GM19328 (cell line): ENCODE measurements at regions not wholly inside any gene's neighbourhood (a gene's known extent, or its start where the extent isn't known, plus 50 kb on each side); places are given as distances from the start of the nearest gene placed in this dataset.
"Not testable (repeated sequence)": the region's sequence is repeated elsewhere in the genome, so short reads cannot be mapped to it uniquely, and the experiment has no call there.

ENCODE experiments used
- ATAC-seq: cut with Tn5 transposase; IDR thresholded peaks from one replicate; pipeline ENCODE4 v1.9.1; 2021; ENCODE audit warnings: mild to moderate bottlenecking, moderate library complexity; ENCODE audit not compliant: unreplicated experiment

DNA sequence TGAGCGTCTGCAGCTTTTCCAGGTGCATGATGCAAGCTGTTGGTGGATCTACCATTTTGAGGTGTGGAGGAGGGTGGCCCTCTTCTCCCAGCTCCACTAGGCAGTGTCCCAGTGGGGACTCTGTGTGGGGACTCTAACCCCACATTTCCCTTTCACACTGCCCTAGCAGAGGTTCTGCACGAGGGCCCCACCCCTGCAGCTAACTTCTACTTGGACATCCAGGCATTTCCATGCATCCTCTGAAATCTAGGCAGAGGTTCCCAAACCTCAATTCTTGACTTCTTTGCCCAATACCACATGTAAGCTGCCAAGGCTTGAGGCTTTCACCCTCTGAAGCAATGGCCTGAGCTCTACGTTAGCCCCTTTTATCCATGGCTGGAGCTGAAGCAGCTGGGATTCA, 61.4 kb upstream of the HGFAC start:
- not testable (repeated sequence) for ATAC-seq

DNA sequence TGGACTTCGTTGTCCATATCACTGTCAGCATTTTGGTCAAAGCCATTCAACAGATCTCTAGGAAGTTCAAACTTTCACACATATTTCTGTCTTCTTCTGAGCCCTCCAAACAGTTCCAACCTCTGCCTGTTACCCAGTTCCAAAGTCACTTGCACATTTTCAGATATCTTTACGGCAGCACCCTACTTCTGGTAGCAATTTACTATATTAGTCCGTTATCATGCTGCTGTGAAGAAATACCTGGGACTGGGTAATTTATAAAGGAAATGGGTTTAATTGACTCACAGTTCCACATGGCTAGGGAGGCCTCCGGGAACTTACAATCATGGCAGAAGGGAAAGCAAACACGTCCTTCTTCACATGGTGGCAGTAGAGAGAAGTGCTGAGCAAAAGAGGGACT, 60.6 kb upstream of the HGFAC start:
- ATAC-seq = not testable (repeated sequence)

DNA sequence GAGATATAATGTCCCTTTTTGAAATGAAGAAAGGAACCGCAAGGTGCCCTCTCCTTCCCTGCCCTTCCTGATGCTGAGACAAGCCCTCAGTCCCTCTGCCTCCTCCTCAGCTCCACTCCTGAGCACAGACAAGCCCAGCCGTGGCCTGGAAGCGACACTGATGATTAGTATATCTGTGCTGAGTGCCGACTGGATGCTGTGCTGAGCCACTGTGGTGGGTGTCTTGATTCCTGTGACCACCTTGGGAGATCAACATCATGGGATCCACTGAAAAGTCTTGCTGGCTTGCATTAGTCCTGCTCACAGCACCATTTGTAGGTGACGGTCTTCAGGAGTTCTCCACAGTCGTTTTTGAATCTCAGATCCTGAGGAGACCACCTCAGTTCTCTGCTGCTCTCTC, 59.5 kb upstream of the HGFAC start:
- ATAC-seq = no peak

DNA sequence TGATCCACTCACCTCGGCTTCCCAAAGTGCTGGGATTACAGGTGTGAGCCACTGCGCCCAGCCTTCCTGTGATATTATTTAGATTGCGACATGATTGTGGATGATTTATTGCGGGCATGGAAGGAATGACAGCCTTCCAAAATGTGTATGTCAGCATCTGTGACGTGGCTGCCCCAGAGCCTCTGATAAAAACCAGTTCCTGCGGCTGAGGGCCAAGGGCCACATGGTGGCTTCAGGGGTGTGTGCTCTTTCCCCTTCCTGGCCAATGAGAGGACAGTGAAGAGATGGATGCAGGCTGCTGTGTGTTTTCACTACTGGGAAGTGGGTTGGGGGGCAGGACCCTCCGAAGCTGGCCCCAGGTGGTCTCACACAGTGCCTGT, 57.4 kb upstream of the HGFAC start:
- no peak for ATAC-seq

DNA sequence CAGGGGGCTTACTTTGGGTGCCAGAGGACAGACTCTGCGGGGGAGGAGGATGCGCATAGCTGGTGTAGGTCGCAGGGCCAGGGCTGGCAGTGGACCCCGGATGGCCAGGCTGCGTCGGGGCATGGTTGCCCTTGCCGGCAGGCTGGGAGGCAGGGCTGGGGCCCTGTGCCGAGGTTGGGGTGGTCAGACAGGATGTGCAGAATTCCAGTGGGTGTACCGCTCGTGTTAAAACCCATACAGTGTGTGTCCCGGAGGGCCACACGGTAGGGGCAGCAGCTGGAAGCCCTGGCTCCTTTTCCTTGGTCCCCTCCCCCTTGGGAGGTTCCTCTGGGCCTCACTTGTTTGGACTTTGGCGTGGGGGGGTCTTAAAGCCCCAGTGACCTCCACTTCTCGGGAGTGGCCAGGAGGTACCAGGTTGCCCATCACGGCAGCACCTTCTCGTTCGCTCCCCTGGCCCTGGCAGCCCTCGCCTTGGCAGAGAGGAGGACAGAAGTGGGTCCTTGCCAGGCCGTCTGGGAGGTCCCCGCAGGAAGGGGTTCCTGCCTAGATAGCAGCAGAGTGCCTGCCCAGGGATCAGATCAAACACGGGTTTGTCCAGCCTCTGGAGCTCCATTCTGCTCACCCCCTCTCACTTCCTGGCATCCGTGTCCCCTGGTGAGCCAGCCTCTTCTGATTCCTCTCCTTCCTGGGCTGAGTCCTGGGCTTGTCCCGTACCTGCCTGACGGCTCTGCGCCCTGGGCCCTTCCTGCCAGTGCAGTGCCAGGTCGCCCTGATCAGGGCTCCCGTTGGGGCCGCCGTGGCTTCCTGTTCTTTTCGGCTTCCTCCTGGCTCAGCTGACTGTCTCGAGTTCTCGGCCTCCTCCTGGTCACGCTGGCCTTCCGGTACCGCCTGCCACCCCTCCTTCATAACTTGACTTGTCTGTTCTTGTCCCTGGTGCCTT, 56.7 kb upstream of the HGFAC start:
- no peak for ATAC-seq

DNA sequence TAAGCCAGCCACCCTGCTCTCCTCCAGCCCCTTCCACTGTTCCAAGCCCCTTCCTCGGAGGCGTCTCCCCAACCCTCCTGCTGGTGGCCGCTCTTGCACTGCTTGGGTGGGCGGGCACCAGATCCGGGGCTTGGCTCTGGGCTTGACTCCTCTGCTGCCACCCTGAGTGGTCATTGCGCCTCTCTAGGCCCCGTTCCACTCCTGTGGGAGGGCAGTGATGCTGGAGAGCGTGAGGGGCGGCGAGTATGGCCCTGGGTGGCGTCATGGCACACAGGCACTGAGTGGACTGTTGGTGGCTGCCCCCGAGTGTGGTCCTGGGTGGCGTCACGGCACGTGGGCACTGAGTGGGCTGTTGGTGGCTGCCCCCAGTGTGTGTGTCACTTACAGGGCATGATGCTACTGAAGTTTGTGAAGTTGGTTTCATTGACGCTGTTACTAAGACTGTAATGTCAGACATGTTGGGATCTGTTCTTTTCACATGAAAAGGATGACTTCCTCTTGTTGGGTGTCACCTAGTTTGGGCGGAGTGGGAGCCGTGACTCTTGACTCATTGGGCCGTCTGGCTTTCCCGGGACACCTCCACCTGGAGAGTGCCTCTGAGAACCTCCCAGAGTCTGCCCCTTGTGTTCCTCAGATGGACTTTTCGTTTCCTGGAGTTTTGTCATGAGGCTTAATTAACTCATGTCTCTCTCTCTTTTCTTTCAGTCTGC, 55.9 kb upstream of the HGFAC start:
- no peak for ATAC-seq

DNA sequence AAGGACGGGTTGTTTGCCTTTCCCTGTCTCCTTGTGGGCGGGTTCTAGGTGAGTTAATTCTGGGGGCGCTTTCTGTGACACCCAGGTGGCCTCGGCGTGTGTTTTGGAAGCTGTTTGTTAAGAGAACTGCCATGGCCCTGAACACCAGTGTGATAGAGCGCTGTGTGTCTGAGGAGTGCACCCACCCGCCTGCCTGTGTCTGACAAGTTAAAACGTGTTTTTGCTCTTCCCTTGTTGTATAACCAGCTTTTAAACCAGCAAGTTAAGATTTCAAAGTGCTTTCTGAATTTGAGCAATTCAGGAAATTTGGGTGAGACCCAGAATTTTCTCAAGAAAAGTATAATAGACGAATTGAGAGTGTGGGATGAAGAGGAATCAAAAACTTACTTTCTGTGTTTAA, 55.2 kb upstream of the HGFAC start:
- ATAC-seq = no peak

DNA sequence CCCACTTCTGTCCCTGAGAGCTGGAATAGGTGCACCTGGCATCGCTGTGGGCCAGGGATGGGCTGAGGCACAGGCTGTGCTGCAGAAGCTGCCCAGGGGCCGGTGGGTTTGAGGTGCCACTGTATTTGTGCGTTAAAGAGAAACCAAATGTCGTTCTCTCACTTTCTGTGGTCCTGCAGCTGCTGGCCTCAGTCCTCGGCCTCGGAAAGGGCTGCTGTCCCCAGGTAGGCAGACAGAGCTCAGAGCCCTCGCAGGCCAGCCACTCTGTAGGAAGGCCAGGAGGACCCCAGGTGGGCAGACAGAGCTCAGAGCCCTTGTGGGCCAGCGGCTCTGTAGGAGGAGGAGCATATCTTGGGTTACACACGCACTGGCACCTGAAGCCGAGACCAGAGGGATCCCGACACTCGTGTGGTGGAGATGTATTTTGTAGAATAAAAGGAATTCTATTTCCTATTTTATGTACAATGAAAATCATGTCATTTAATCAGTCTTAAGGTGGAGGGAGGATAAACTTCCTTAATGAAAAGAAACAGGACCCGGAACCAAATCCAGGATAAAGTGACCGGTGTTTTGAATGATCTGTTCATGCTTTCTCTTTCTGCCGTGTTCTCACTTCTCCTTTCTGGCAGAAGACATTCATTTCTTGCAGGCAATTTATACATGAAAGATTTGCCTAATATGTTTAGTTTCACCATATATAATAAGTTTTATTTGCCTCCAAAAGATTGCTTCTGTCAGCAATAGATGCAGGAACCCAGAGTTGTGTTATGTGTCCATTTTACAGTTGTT, 54.4 kb upstream of the HGFAC start:
- peak; percentile 55 for ATAC-seq

DNA sequence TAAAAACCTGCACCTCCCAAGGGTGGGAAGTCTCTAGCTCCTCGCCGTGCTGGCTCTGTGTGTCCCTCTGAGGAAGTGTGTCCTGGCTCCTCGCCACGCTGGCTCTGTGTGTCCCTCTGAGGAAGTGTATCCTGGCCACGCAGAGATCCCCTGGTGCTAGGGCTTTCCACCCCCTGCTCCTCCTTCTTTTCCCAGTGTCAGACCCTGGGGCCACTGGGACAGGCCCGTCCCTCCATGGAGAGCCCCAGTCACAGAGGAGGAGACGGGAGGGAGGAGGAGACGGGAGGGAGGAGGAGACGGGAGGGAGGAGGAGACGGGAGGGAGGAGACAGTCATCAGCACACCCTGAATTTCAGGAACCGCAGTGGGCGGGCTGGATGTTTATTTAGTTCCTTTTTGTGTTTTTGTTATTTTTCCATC, 53.8 kb upstream of the HGFAC start:
- ATAC-seq = peak; percentile 25

DNA sequence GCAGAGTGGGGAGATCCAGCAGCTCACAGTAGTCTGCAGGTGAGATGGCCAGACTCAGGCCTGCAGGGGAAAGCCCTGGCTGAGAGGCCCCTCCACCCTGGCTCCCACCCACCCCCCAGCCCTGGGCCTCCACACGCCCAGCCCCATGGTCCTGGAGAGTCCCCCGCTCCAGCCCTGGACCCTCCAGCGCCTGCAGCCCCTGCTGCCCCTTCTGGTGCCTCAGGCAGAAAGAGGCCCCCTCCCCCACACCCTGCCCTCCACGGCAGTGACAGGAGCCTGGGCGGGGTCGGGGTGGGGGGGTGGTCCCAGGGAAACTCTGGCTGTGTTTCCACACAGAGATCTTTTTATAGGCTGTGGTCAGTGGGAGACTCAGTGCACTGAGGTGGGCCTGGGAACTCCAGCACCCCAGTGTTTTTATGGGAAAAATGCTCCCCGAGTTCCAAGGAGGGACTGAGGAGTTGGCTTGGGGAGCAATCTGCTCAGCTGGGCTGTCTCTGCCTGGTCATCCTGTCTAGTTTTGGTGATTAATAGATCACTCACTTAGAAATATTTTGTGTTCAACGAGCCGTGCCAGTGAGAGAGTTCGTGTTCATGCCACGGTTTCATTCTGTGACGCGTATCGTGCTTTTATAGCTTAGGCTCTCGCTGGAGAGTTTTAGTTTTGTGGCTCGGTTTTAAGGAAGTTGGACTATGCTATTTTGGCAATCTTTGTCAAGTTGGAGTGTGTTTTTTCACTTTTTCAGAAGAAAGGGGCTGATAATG, 53.1 kb upstream of the HGFAC start:
- no peak for ATAC-seq

DNA sequence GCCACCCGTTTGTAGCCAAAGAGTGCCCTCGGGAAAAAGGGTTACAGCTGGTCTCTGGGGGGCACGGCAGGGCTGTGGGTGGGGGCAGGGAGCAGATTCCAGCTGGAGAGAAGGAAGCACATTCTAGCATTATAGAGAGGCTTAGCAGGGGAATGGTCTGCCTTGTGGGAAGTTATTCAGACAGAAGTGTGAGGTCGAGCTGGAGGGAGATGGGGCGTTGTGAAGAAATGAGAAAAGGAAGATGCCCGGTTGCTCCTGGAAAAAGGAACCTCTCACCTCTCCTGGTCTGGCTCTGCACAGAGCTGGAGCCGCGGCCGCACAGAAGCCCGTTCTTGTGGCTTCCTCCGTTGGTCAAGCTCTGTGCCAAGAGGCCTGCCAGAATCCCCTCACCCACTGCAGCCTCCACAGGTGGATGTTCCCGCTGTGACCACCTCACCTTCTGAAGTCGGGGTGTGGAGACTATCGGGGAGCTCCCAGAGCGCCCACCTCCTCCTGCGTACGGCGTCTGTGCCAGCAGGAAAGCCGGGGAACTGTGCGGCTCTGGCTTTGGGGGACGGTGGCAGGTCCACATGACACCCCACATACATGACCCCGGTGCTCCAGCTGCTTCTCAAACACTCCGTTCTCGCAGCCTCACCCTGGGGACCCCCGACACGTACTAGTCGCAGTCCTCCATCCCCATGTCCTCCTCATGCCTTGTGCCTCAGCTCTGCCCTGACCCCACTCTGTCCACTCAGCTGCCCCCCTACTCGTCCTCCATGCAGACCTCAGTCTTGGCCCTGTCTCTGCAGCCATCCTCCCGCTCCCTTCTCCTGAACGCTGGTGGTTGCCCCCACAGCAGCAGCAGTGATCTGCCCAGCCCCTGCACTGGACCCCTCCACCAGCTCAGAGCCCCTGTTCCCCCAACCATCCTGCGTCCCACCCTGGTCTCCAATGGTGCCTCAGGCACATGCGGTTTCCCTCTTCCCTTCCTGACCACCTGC, 52.2 kb upstream of the HGFAC start:
- no peak for ATAC-seq

DNA sequence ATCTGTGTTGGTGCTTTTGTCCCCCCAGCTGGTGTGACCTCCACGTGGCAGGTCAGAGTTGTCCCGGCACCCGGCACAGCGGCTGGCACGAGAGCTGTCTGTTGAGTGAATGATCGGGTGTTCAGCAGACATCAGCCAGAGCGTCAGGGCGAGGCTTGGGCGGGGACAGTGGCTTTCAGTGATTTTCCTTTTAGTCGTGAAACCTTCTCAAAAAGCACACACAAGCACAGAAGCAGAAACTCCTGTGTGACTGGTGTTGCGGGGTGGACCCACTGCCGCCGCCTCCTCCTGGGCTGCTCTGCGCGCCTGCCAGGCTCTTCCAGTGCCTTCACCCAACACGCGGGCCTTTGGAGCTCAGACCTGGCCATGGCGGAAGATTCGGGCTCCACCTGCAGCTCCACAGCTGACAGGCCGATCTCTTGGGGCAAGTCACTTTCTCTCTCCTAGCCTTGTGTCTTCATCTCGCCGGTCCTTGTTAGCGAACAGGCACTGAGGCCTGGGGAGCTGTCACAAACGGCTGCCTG, 51.4 kb upstream of the HGFAC start:
- no peak for ATAC-seq

DNA sequence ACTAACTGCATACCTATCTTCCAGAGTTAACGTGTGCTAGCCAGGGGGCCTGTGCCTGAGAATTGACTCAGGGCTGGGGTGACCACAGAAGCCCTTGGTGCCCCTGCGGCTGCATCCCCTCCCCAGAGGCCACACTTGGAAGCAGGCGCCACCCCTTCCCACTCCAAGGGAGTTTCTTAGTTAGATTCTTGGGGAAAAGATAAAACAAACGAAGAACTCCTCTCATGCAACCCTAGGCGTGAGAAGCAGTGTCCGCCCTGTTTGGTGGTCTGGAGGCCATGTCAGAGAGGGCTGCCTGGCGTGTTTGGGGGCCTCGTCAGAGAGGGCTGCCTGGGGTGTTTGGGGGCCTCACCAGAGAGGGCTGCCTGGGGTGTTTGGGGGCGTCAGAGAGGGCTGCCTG, 50.3 kb upstream of the HGFAC start:
- ATAC-seq = no peak
